Activated B cell treated with CpG ODN at 0.5 μM for 24 hours (primary cell): ENCODE measurements at regions not wholly inside any gene's neighbourhood (a gene's known extent, or its start where the extent isn't known, plus 50 kb on each side); places are given as distances from the start of the nearest gene placed in this dataset.

Experiments
- ATAC-seq: fragments of 200-7000 bp; cut with Tn5 transposase; one replicate; pipeline ENCODE4 v1.10.0; 2021; ENCODE audit warnings: low read depth, mild to moderate bottlenecking, moderate library complexity
- CTCF ChIA-PET: fragments of 350-600 bp; sonication (Branson Sonifier 250); formaldehyde crosslinking; loops from one replicate; lab custom pipeline; 2021; ENCODE audit warnings: antibody characterized with exemption; lab: Charles Lee
- POLR2A ChIA-PET: fragments of 350-600 bp; sonication (Branson Sonifier 250); formaldehyde crosslinking; loops from one replicate; lab custom pipeline; 2021; ENCODE audit warnings: antibody characterized with exemption; lab: Charles Lee
- DNase-seq: peaks from one replicate; pipeline ENCODE4 v3.0.0; 2022
- H3K27ac Mint-ChIP-seq: one replicate; pipeline ENCODE4 v1.8.0; 2020; ENCODE audit warnings: mixed read lengths
- H3K27me3 Mint-ChIP-seq: one replicate; pipeline ENCODE4 v1.8.0; 2021; ENCODE audit warnings: mixed read lengths
- H3K36me3 Mint-ChIP-seq: one replicate; pipeline ENCODE4 v1.8.0; 2021; ENCODE audit warnings: low read depth, mixed read lengths
- H3K4me1 Mint-ChIP-seq: one replicate; pipeline ENCODE4 v1.8.0; 2021; ENCODE audit warnings: mixed read lengths
- H3K4me3 Mint-ChIP-seq: one replicate; pipeline ENCODE4 v1.8.0; 2020; ENCODE audit warnings: mild to moderate bottlenecking, mixed read lengths
- H3K9me3 Mint-ChIP-seq: one replicate; pipeline ENCODE4 v1.8.0; 2020; ENCODE audit warnings: mixed read lengths
- intact Hi-C: fragments of 100-400 bp; cut with micrococcal nuclease; formaldehyde crosslinking; loops from one replicate; pipeline ENCODE4 v1.15.1; 2024
- TF ChIP-seq, protein P1 (sequence below): fragments of 200-600 bp; IDR thresholded peaks from one replicate; pipeline ENCODE4 v1.8.0; 2022; ENCODE audit warnings: antibody characterized with exemption, mild to moderate bottlenecking

DNA sequence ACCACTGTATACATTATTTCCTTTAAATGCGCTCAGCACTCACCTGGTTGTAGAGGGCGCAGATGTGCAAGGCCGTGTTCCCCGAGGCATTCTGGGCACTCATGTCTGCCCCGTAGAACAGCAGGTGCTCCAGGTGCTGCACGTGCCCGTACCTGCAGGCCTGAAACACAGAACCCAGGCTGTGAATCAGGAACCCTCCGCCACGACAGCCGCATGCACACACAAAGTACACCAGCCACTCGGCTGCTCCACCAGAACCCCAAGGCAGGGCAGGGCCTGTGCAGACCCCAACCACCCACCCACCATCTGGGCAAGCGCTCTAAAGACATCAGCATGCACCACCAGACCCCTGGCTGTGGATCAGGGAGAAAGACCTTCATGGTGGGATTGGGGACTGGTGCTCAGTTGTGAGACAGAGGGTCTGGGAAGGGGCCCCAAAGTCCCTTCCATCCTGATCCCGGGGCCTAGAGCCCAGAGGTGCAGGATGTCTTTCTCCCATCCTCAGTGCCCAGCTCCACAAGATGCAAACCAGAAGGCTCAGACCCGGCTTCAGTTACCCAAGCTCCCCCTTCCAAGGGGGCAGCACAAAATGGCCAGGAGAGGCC, 177.2 kb downstream of the SHANK2 start:
- H3K4me1 Mint-ChIP-seq, result no peaks in the 10 kb centered on the region
- H3K27me3 Mint-ChIP-seq, result peaks cover 12% of the 10 kb centered on the region
- H3K27ac Mint-ChIP-seq, result no peak overlapping the region
- no peak overlapping the region for H3K4me3 Mint-ChIP-seq
- intact Hi-C loops, result no loop called here
- DNase-seq (no peak), ATAC-seq (no peak)
- ChIA-PET POLR2A (no interaction called here), CTCF (no interaction called here)
- H3K36me3 Mint-ChIP-seq, result no peaks in the 10 kb centered on the region
- H3K9me3 Mint-ChIP-seq, result no peaks in the 10 kb centered on the region
- TF ChIP-seq, protein P1, sequence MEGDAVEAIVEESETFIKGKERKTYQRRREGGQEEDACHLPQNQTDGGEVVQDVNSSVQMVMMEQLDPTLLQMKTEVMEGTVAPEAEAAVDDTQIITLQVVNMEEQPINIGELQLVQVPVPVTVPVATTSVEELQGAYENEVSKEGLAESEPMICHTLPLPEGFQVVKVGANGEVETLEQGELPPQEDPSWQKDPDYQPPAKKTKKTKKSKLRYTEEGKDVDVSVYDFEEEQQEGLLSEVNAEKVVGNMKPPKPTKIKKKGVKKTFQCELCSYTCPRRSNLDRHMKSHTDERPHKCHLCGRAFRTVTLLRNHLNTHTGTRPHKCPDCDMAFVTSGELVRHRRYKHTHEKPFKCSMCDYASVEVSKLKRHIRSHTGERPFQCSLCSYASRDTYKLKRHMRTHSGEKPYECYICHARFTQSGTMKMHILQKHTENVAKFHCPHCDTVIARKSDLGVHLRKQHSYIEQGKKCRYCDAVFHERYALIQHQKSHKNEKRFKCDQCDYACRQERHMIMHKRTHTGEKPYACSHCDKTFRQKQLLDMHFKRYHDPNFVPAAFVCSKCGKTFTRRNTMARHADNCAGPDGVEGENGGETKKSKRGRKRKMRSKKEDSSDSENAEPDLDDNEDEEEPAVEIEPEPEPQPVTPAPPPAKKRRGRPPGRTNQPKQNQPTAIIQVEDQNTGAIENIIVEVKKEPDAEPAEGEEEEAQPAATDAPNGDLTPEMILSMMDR, result no peak

DNA sequence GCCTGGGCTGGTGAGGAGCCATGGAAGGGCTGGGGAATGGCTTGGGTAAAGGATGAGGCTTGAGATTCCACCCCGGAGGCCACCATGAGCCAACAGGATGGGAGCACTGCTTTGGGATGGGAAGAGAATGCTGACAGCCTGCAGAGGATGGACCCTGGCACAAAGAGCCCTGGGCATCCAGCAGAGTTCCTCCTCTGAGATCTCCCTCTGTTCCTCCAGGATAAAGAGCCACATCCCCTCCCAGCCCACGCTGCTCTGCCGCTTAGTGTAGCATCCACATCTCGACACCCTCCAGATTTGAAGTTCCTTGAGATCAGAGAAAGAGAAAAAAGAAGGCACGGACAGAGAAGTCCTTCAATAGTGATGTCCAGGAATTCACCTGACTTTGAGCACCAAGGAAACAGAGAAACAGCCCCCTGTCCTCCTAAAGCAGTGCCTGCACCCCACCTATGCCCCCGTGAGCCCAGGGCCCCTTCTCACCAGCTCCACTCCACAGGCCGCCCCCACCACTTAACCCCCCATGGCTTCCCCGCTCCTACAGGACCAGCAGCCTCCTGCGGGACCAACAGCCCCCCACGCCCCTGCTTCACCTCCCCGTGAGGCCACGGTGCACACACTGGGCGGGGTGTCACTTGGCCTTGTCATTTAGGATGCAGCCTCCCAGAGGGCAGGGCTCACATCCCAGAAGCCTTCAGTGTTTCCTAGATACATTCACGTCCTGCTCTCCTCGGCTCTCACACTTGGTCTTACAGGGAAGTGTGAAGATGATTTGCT, 180.5 kb downstream of the SHANK2 start:
- Mint-ChIP-seq H3K9me3 (no peaks in the 10 kb centered on the region), H3K4me1 (no peaks in the 10 kb centered on the region), H3K27me3 (peaks cover 7% of the 10 kb centered on the region), H3K36me3 (no peaks in the 10 kb centered on the region), H3K27ac (no peak overlapping the region), H3K4me3 (no peak overlapping the region)
- ChIA-PET CTCF (no interaction called here), POLR2A (no interaction called here)
- DNase-seq (no peak), ATAC-seq (no peak)
- intact Hi-C loops, result no loop called here
- TF ChIP-seq, protein P1, result no peak

DNA sequence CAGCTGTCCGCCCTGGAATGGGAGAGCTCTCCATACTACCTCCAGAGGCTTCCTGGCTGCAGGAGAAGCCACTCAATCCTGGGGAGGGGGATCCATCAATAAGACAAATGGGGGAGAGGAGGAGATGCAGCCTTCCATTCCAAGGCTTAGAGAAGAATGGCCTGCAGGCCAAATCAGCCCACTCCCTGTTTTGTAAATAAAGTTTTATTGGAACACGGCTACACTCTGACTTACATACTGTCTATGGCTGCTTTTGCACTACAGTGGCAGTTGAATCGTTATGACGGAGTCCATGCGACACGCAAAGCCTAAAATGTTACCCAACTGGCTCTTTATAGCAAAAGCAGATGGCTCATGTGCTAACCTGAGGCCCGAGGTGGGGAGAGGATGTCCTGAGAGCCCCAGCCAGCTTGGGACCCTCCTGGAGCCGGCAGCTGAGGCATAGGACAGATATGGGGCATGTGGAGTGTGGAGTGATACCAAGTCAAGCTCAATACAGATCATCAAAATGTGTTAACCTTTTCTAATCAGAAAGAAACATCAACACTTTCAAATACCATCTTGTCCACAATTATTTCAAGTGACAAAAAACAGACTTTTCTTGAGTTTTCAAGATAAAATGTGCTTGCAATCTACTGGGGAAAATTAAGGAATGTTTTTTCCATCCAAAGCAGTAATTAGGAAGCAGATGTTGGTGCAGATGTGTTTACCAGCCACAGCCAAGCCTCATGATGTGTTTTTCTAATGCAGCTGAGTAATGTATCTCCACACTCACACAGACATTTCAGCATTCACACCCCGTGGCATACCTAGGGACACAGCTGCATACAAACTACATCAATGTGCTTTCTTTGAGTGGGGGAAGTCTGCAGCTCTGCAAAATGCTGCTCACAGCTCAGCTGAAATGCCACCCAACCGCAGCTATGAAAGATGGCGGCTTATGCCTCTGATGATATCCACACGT, 181.6 kb downstream of the SHANK2 start:
- Mint-ChIP-seq H3K9me3 (no peaks in the 10 kb centered on the region), H3K27ac (no peak overlapping the region), H3K4me3 (no peak overlapping the region), H3K4me1 (no peaks in the 10 kb centered on the region), H3K27me3 (peaks cover 3% of the 10 kb centered on the region), H3K36me3 (no peaks in the 10 kb centered on the region)
- DNase-seq (no peak), ATAC-seq (no peak)
- ChIA-PET POLR2A (no interaction called here), CTCF (no interaction called here)
- intact Hi-C loops, result no loop called here
- TF ChIP-seq, protein P1, result no peak

DNA sequence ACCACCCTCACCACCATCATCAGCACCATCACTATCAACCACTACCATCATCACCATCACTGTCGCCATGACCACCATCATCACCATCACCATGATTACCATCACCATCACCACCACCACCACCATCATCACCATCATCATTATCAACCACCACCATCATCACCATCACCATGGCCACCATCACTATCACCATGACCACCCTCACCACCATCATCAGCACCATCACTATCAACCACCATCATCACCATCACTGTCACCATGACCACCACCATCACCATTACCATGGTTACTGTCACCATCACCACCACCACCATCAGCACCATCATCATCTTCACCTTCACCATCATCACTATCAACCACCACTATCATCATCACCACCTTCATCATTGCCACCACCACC, 183.4 kb downstream of the SHANK2 start:
- ATAC-seq (no peak), DNase-seq (no peak)
- POLR2A ChIA-PET, result no interaction called here
- intact Hi-C loops, result no loop called here
- no peaks in the 10 kb centered on the region for H3K4me1 Mint-ChIP-seq
- TF ChIP-seq, protein P1, result no peak
- no peak overlapping the region for H3K27ac Mint-ChIP-seq
- CTCF ChIA-PET, result no interaction called here
- H3K36me3 Mint-ChIP-seq, result no peaks in the 10 kb centered on the region
- peaks cover 13% of the 10 kb centered on the region for H3K27me3 Mint-ChIP-seq
- no peaks in the 10 kb centered on the region for H3K9me3 Mint-ChIP-seq
- H3K4me3 Mint-ChIP-seq, result no peak overlapping the region

DNA sequence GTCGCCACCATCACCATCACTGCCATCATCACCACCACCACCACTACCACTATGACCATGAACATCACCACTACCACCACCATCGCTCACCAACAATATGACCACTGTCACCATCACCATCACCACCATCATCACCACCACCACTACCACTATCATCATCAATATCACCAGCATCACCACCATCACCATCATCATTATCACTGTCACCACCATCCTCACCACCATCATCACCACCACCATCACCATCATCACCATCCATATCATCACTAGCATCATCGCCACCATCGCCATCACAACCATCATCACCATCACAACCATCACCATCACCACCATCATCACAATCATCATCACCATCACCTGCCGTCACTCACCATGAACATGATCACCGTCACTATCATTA, 184.6 kb downstream of the SHANK2 start:
- Mint-ChIP-seq H3K27ac (no peak overlapping the region), H3K27me3 (peaks cover 21% of the 10 kb centered on the region), H3K4me3 (no peak overlapping the region), H3K4me1 (no peaks in the 10 kb centered on the region), H3K36me3 (no peaks in the 10 kb centered on the region), H3K9me3 (no peaks in the 10 kb centered on the region)
- TF ChIP-seq, protein P1, result no peak
- DNase-seq (no peak), ATAC-seq (no peak)
- ChIA-PET POLR2A (no interaction called here), CTCF (no interaction called here)
- intact Hi-C loops, result no loop called here
